Activated CD4-positive, alpha-beta memory T cell treated with anti-CD3 and anti-CD28 coated beads for 36 hours (primary cell): ENCODE measurements at regions not wholly inside any gene's neighbourhood (a gene's known extent, or its start where the extent isn't known, plus 50 kb on each side); places are given as distances from the start of the nearest gene placed in this dataset.
A peak's percentile ranks its signal among the peaks of the same experiment; 100 is the strongest.
"Not testable (repeated sequence)": the region's sequence is repeated elsewhere in the genome, so short reads cannot be mapped to it uniquely, and the experiment has no call there.

ENCODE experiments used
- CTCF ChIA-PET: fragments of 350-600 bp; sonication (Branson Sonifier 250); formaldehyde crosslinking; loops from one replicate; lab custom pipeline; 2021; ENCODE audit warnings: antibody characterized with exemption, inconsistent platforms; lab: Charles Lee
- POLR2A ChIA-PET: fragments of 350-600 bp; sonication (Branson Sonifier 250); formaldehyde crosslinking; loops from one replicate; lab custom pipeline; 2021; ENCODE audit warnings: antibody characterized with exemption; lab: Charles Lee
- DNase-seq: peaks from one replicate; pipeline ENCODE4 v3.0.0-alpha.2; 2020
- H3K27ac Mint-ChIP-seq: one replicate; pipeline ENCODE4 v1.8.0; 2021; ENCODE audit warnings: mixed read lengths
- H3K27me3 Mint-ChIP-seq: one replicate; pipeline ENCODE4 v1.8.0; 2021; ENCODE audit warnings: mixed read lengths
- H3K36me3 Mint-ChIP-seq: one replicate; pipeline ENCODE4 v1.8.0; 2021; ENCODE audit warnings: mixed read lengths
- H3K4me1 Mint-ChIP-seq: one replicate; pipeline ENCODE4 v1.8.0; 2021; ENCODE audit warnings: low read depth, mixed read lengths
- H3K4me3 Mint-ChIP-seq: one replicate; pipeline ENCODE4 v1.8.0; 2021; ENCODE audit warnings: mild to moderate bottlenecking, mixed read lengths
- H3K9me3 Mint-ChIP-seq: one replicate; pipeline ENCODE4 v1.8.0; 2021; ENCODE audit warnings: mixed read lengths
- intact Hi-C: fragments of 100-400 bp; cut with micrococcal nuclease; formaldehyde crosslinking; loops from one replicate; pipeline ENCODE4 v1.15.1; 2023

- POLR2A ChIA-PET = no interaction called here
Observed at GRCh38 chr7:119197877-119198527, 973.5 kb downstream of the ANKRD7 start.

GRCh38 chr7:119219663-119220062, 995.2 kb downstream of the ANKRD7 start:
- intact Hi-C loops = no loop called here
- ChIA-PET CTCF (no interaction called here), POLR2A (no interaction called here)
- Mint-ChIP-seq H3K9me3 (peaks cover 5% of the 10 kb centered on the region), H3K27ac (no peak overlapping the region), H3K4me3 (no peak overlapping the region), H3K4me1 (no peaks in the 10 kb centered on the region), H3K27me3 (no peaks in the 10 kb centered on the region), H3K36me3 (no peaks in the 10 kb centered on the region)
- no peak for DNase-seq

More at GRCh38 chr7:119197877-119198527, 973.5 kb downstream of the ANKRD7 start:
- Mint-ChIP-seq H3K9me3 (peaks cover 7% of the 10 kb centered on the region), H3K36me3 (no peaks in the 10 kb centered on the region), H3K27ac (no peak overlapping the region), H3K4me3 (no peak overlapping the region), H3K27me3 (no peaks in the 10 kb centered on the region), H3K4me1 (no peaks in the 10 kb centered on the region)
- intact Hi-C loops = no loop called here
- CTCF ChIA-PET = interaction anchor here (0.6 to 1.3 kb wide), 3 partner anchors 11 to 791 kb away, joined by 3 read pairs; no protein-coding TSS in a partner anchor
- peak; percentile 10 for DNase-seq

GRCh38 chr7:119223930-119224329, 999.4 kb downstream of the ANKRD7 start:
- POLR2A ChIA-PET = no interaction called here
- H3K27me3 Mint-ChIP-seq = no peaks in the 10 kb centered on the region
- CTCF ChIA-PET = no interaction called here
- intact Hi-C loops = no loop called here
- H3K27ac Mint-ChIP-seq = no peak overlapping the region
- no peak for DNase-seq
- H3K4me3 Mint-ChIP-seq = no peak overlapping the region
- H3K4me1 Mint-ChIP-seq = no peaks in the 10 kb centered on the region
- H3K9me3 Mint-ChIP-seq = peaks cover 4% of the 10 kb centered on the region
- no peaks in the 10 kb centered on the region for H3K36me3 Mint-ChIP-seq

GRCh38 chr7:119228482-119228881, 1004.0 kb downstream of the ANKRD7 start:
- CTCF ChIA-PET = no interaction called here
- POLR2A ChIA-PET = no interaction called here

GRCh38 chr7:119232091-119232490, 1007.6 kb downstream of the ANKRD7 start:
- Mint-ChIP-seq H3K27ac (no peak overlapping the region), H3K4me1 (no peaks in the 10 kb centered on the region), H3K36me3 (no peaks in the 10 kb centered on the region), H3K4me3 (no peak overlapping the region), H3K27me3 (no peaks in the 10 kb centered on the region), H3K9me3 (peaks cover 6% of the 10 kb centered on the region)
- ChIA-PET POLR2A (no interaction called here), CTCF (interaction anchor here (0.7 kb wide), 1 partner anchor 34 kb away, joined by 3 read pairs; no protein-coding TSS in a partner anchor)
- intact Hi-C loops = no loop called here
- no peak for DNase-seq

More at GRCh38 chr7:119228482-119228881, 1004.0 kb downstream of the ANKRD7 start:
- H3K4me1 Mint-ChIP-seq = no peaks in the 10 kb centered on the region
- H3K27ac Mint-ChIP-seq = no peak overlapping the region
- intact Hi-C loops = no loop called here
- H3K27me3 Mint-ChIP-seq = no peaks in the 10 kb centered on the region
- no peaks in the 10 kb centered on the region for H3K36me3 Mint-ChIP-seq
- no peak for DNase-seq
- H3K9me3 Mint-ChIP-seq = peaks cover 7% of the 10 kb centered on the region
- H3K4me3 Mint-ChIP-seq = no peak overlapping the region

- CTCF ChIA-PET = no interaction called here
Observed at GRCh38 chr7:119233015-119233414, 1008.5 kb downstream of the ANKRD7 start.

GRCh38 chr7:119252962-119253361, 1020.0 kb upstream of the KCND2 start:
- Mint-ChIP-seq H3K27me3 (no peaks in the 10 kb centered on the region), H3K36me3 (no peaks in the 10 kb centered on the region), H3K27ac (no peak overlapping the region), H3K4me1 (no peaks in the 10 kb centered on the region), H3K4me3 (no peak overlapping the region), H3K9me3 (peaks cover 2% of the 10 kb centered on the region)
- no peak for DNase-seq
- ChIA-PET POLR2A (no interaction called here), CTCF (no interaction called here)
- intact Hi-C loops = no loop called here

More at GRCh38 chr7:119233015-119233414, 1008.5 kb downstream of the ANKRD7 start:
- POLR2A ChIA-PET = no interaction called here
- Mint-ChIP-seq H3K4me3 (no peak overlapping the region), H3K4me1 (no peaks in the 10 kb centered on the region), H3K9me3 (peaks cover 9% of the 10 kb centered on the region), H3K36me3 (no peaks in the 10 kb centered on the region), H3K27ac (no peak overlapping the region), H3K27me3 (no peaks in the 10 kb centered on the region)
- no peak for DNase-seq
- intact Hi-C loops = no loop called here

- ChIA-PET POLR2A (no interaction called here), CTCF (no interaction called here)
- Mint-ChIP-seq H3K27ac (no peak overlapping the region), H3K4me3 (no peak overlapping the region), H3K9me3 (peaks cover 2% of the 10 kb centered on the region), H3K27me3 (no peaks in the 10 kb centered on the region), H3K36me3 (no peaks in the 10 kb centered on the region), H3K4me1 (no peaks in the 10 kb centered on the region)
- no peak for DNase-seq
- intact Hi-C loops = no loop called here
Observed at GRCh38 chr7:119254742-119255141, 1018.2 kb upstream of the KCND2 start.

- no peak overlapping the region for H3K4me3 Mint-ChIP-seq
- no peaks in the 10 kb centered on the region for H3K27me3 Mint-ChIP-seq
- peaks cover 2% of the 10 kb centered on the region for H3K9me3 Mint-ChIP-seq
- no peak overlapping the region for H3K27ac Mint-ChIP-seq
- no peak for DNase-seq
- intact Hi-C loops = no loop called here
- no peaks in the 10 kb centered on the region for H3K36me3 Mint-ChIP-seq
- CTCF ChIA-PET = no interaction called here
- POLR2A ChIA-PET = no interaction called here
- H3K4me1 Mint-ChIP-seq = no peaks in the 10 kb centered on the region
Observed at GRCh38 chr7:119256001-119256400, 1017.0 kb upstream of the KCND2 start.

GRCh38 chr7:119256446-119257131, 1016.4 kb upstream of the KCND2 start:
- H3K36me3 Mint-ChIP-seq = no peaks in the 10 kb centered on the region
- DNase-seq = no peak
- H3K4me3 Mint-ChIP-seq = no peak overlapping the region
- intact Hi-C loops = no loop called here
- H3K27ac Mint-ChIP-seq = no peak overlapping the region
- peaks cover 2% of the 10 kb centered on the region for H3K9me3 Mint-ChIP-seq
- no peaks in the 10 kb centered on the region for H3K27me3 Mint-ChIP-seq
- CTCF ChIA-PET = no interaction called here
- no peaks in the 10 kb centered on the region for H3K4me1 Mint-ChIP-seq
- POLR2A ChIA-PET = no interaction called here

GRCh38 chr7:119266790-119267189, 1006.2 kb upstream of the KCND2 start:
- intact Hi-C loops = not testable (repeated sequence)

GRCh38 chr7:119270045-119270464, 1002.9 kb upstream of the KCND2 start:
- H3K9me3 Mint-ChIP-seq = peaks cover 14% of the 10 kb centered on the region
- ChIA-PET CTCF (interaction anchor here (1.1 kb wide), 1 partner anchor 1456 kb away, joined by 5 read pairs; no protein-coding TSS in a partner anchor), POLR2A (no interaction called here)
- no peaks in the 10 kb centered on the region for H3K36me3 Mint-ChIP-seq
- no peaks in the 10 kb centered on the region for H3K4me1 Mint-ChIP-seq
- H3K4me3 Mint-ChIP-seq = no peak overlapping the region
- intact Hi-C loops = no loop called here
- H3K27me3 Mint-ChIP-seq = no peaks in the 10 kb centered on the region
- DNase-seq = peak; percentile 30
- H3K27ac Mint-ChIP-seq = no peak overlapping the region

More at GRCh38 chr7:119266790-119267189, 1006.2 kb upstream of the KCND2 start:
- POLR2A ChIA-PET, H3K4me3 Mint-ChIP-seq, H3K36me3 Mint-ChIP-seq, H3K4me1 Mint-ChIP-seq, DNase-seq, CTCF ChIA-PET, H3K27ac Mint-ChIP-seq, H3K27me3 Mint-ChIP-seq: not testable (repeated sequence)
- peaks cover 17% of the 10 kb centered on the region for H3K9me3 Mint-ChIP-seq
